ENCODE measurements at regions not wholly inside any gene's neighbourhood (a gene's known extent, or its start where the extent isn't known, plus 50 kb on each side); places are given as distances from the start of the nearest gene placed in this dataset.
"Not testable (repeated sequence)": the region's sequence is repeated elsewhere in the genome, so short reads cannot be mapped to it uniquely, and the experiment has no call there.

- H2AK5ac ChIP-seq (ENCODE audit: low read depth, low read length); H2BK120ac ChIP-seq (ENCODE audit: low read depth, low read length); H3K56ac ChIP-seq (ENCODE audit: extremely low read depth, insufficient read depth, low read length); H4K5ac ChIP-seq (ENCODE audit: low read depth, low read length); H2AK9ac ChIP-seq (replicated peaks; ENCODE audit: low read depth, low read length, poor library complexity); POLR2A ChIA-PET (ENCODE audit: unreplicated experiment); H2BK15ac ChIP-seq (ENCODE audit: low read depth, low read length); H3K4me3 ChIP-seq (ENCODE audit: insufficient read depth, low read depth, low read length); H3K9me1 ChIP-seq (ENCODE audit: insufficient read depth, low read length); H4K8ac ChIP-seq (ENCODE audit: low read depth in 2 of 2, low read length in 2 of 2); dilution Hi-C loops (cut with HindIII; ENCODE audit: low sequenced_read_pairs, unreplicated experiment); H3K4me2 ChIP-seq (ENCODE audit: low read depth, low read length); H3K9me3 ChIP-seq (ENCODE audit: control insufficient read depth, insufficient read depth, low read length); H2AFZ ChIP-seq (replicated peaks; ENCODE audit: low read length, poor library complexity); H3K4me1 ChIP-seq (ENCODE audit: control insufficient read depth, insufficient read depth, low read length); H2BK20ac ChIP-seq (ENCODE audit: low read depth, low read length); BruUV-seq (replicated peaks); H3K9ac ChIP-seq (ENCODE audit: low read depth, low read length); H3K79me1 ChIP-seq (ENCODE audit: low read depth in 1 of 2, low read length in 2 of 2); H3K23ac ChIP-seq (ENCODE audit: low read depth, low read length); H3K27ac ChIP-seq (ENCODE audit: insufficient read depth, low read length); H3K4ac ChIP-seq (ENCODE audit: low read depth, low read length); H4K20me1 ChIP-seq (ENCODE audit: insufficient read depth, low read length); H2BK5ac ChIP-seq (ENCODE audit: low read depth, low read length, poor library complexity, severe bottlenecking); H3K18ac ChIP-seq (ENCODE audit: low read depth, low read length); H3K27me3 ChIP-seq (ENCODE audit: control insufficient read depth, insufficient read depth, low read length); ATAC-seq (ENCODE audit: low read depth); in situ Hi-C loops (cut with MboI; ENCODE audit: low sequenced_read_pairs); DNase-seq; CTCF ChIA-PET; intact Hi-C loops (cut with micrococcal nuclease); H3K14ac ChIP-seq (replicated peaks; ENCODE audit: low read depth, low read length); H3K36me3 ChIP-seq (ENCODE audit: control insufficient read depth, insufficient read depth, low read length); H4K91ac ChIP-seq (ENCODE audit: insufficient read depth, low read depth, low read length): not testable (repeated sequence)
- WGBS, 2 experiments (ENCODE audit: extremely low coverage in 2 of 2, insufficient read length in 1 of 2): no CpG with 5 or more reads among the region's 6 CpGs
Measured at GRCh38 chr14:27799066-27800028, 967.2 kb upstream of the FOXG1 start.

- WGBS, 2 experiments (ENCODE audit: extremely low coverage in 2 of 2, insufficient read length in 1 of 2): no CpG with 5 or more reads among the region's 4 CpGs
- DNase-seq; H2AK5ac ChIP-seq (ENCODE audit: low read depth, low read length); POLR2A ChIA-PET (ENCODE audit: unreplicated experiment); H3K23ac ChIP-seq (ENCODE audit: low read depth, low read length); in situ Hi-C loops (cut with MboI; ENCODE audit: low sequenced_read_pairs); H2BK120ac ChIP-seq (ENCODE audit: low read depth, low read length); H3K9me1 ChIP-seq (ENCODE audit: insufficient read depth, low read length); H3K56ac ChIP-seq (ENCODE audit: extremely low read depth, insufficient read depth, low read length); H3K4me3 ChIP-seq (ENCODE audit: insufficient read depth, low read depth, low read length); H3K9me3 ChIP-seq (ENCODE audit: control insufficient read depth, insufficient read depth, low read length); H2BK5ac ChIP-seq (ENCODE audit: low read depth, low read length, poor library complexity, severe bottlenecking); H2BK20ac ChIP-seq (ENCODE audit: low read depth, low read length); H3K4ac ChIP-seq (ENCODE audit: low read depth, low read length); BruUV-seq (replicated peaks); H4K5ac ChIP-seq (ENCODE audit: low read depth, low read length); H3K79me1 ChIP-seq (ENCODE audit: low read depth in 1 of 2, low read length in 2 of 2); H3K36me3 ChIP-seq (ENCODE audit: control insufficient read depth, insufficient read depth, low read length); H4K20me1 ChIP-seq (ENCODE audit: insufficient read depth, low read length); H3K18ac ChIP-seq (ENCODE audit: low read depth, low read length); H3K14ac ChIP-seq (replicated peaks; ENCODE audit: low read depth, low read length); H2BK15ac ChIP-seq (ENCODE audit: low read depth, low read length); H3K27me3 ChIP-seq (ENCODE audit: control insufficient read depth, insufficient read depth, low read length); H3K4me1 ChIP-seq (ENCODE audit: control insufficient read depth, insufficient read depth, low read length); H3K27ac ChIP-seq (ENCODE audit: insufficient read depth, low read length); intact Hi-C loops (cut with micrococcal nuclease); dilution Hi-C loops (cut with HindIII; ENCODE audit: low sequenced_read_pairs, unreplicated experiment); H2AK9ac ChIP-seq (replicated peaks; ENCODE audit: low read depth, low read length, poor library complexity); H4K8ac ChIP-seq (ENCODE audit: low read depth in 2 of 2, low read length in 2 of 2); H2AFZ ChIP-seq (replicated peaks; ENCODE audit: low read length, poor library complexity); H4K91ac ChIP-seq (ENCODE audit: insufficient read depth, low read depth, low read length); ATAC-seq (ENCODE audit: low read depth); CTCF ChIA-PET; H3K9ac ChIP-seq (ENCODE audit: low read depth, low read length); H3K4me2 ChIP-seq (ENCODE audit: low read depth, low read length): not testable (repeated sequence)
Measured at GRCh38 chr14:27817746-27818430, 948.7 kb upstream of the FOXG1 start.

Data from IMR-90 (cell line).